AG04449 (cell line): ENCODE measurements at regions not wholly inside any gene's neighbourhood (a gene's known extent, or its start where the extent isn't known, plus 50 kb on each side); places are given as distances from the start of the nearest gene placed in this dataset.

ENCODE experiments used
- CTCF ChIA-PET: fragments of 350-600 bp; formaldehyde crosslinking; extraction: SDS; loops from one replicate; lab custom pipeline; 2021; ENCODE audit warnings: antibody characterized with exemption; lab: Yijun Ruan, JAX
- POLR2A ChIA-PET: fragments of 400-600, 350-600 bp; formaldehyde crosslinking; extraction: SDS; loops from one replicate; lab custom pipeline; 2020; ENCODE audit warnings: antibody characterized with exemption, inconsistent platforms; lab: Yijun Ruan, JAX
- DNase-seq: peaks from one replicate; pipeline ENCODE4 v3.0.0-alpha.2; 2010; ENCODE audit warnings: low read depth, low spot score
- H3K4me3 ChIP-seq: 2 replicates; pipeline ENCODE4 v1.5.1; 2011; ENCODE audit warnings: low read depth, mild to moderate bottlenecking, control low read depth, low read length
- TF ChIP-seq, protein P1 (sequence below): IDR thresholded peaks from one replicate; pipeline ENCODE4 v1.5.1; 2011; ENCODE audit warnings: mild to moderate bottlenecking, moderate library complexity, low read length, control low read depth, inconsistent platforms; ENCODE audit not compliant: insufficient read depth; ENCODE audit errors: missing control alignments

DNA sequence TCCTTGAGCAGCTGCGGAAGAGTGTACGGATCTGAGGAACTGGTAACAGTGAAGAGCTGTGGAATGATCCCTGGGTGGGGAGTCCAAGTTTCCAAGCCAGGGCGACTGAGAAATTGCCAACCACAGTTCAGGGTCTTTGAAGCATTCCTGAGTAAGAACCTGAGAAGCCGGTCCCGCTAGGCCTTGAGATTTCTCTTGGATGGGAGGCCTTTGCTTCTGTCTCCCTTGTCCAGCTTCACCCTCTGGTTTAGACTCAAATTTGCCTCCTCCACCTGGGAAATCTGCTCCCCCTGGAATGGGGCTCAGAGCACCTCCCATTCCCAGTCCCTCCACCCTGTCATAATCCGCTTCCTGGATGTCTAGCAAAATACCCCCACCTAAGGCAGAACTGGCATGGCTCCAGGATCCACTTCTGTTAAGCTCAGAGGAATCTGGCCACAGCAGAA lies 127.7 kb upstream of the DLG1 start:
- DNase-seq, result no peak
- H3K4me3 ChIP-seq, result no peak overlapping the region
- TF ChIP-seq, protein P1, sequence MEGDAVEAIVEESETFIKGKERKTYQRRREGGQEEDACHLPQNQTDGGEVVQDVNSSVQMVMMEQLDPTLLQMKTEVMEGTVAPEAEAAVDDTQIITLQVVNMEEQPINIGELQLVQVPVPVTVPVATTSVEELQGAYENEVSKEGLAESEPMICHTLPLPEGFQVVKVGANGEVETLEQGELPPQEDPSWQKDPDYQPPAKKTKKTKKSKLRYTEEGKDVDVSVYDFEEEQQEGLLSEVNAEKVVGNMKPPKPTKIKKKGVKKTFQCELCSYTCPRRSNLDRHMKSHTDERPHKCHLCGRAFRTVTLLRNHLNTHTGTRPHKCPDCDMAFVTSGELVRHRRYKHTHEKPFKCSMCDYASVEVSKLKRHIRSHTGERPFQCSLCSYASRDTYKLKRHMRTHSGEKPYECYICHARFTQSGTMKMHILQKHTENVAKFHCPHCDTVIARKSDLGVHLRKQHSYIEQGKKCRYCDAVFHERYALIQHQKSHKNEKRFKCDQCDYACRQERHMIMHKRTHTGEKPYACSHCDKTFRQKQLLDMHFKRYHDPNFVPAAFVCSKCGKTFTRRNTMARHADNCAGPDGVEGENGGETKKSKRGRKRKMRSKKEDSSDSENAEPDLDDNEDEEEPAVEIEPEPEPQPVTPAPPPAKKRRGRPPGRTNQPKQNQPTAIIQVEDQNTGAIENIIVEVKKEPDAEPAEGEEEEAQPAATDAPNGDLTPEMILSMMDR, result no peak
- ChIA-PET CTCF (interaction anchor here (0.9 to 1.5 kb wide), 2 partner anchors 169 to 202 kb away, joined by 4 read pairs; no protein-coding TSS in a partner anchor), POLR2A (no interaction called here)

DNA sequence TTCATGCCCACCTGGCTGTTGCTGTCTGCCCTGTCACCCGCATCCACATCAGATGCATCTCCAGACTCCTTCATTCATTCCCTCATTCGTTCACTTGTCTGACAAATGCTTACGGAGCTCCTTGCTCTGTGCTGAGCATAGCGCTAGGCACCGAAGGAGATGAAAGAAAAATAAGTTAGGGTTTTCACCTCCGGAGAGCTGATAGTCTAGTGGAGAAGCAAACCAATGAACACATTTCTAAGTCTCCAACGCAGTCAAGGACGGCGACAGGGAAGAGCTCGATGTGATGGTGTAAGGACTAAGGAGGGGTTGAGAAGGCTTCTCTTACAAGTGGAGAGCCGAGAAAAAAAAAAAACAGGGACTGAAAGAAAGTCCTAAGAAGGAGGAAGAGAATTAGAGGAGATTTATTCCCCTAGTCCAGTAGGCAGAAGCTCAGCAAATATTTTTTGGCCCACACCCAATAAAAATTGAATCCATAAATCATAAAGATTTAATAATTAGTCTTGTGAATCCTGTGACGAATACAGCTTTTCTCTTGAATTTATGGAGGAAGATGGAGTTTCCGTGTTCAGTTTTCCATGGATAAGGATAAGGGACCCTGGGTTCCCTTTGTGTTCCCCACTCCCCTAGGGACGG lies 127.2 kb upstream of the DLG1 start:
- CTCF ChIA-PET, result interaction anchor here (1.5 kb wide), 1 partner anchor 168 kb away, joined by 4 read pairs; no protein-coding TSS in a partner anchor
- no peak overlapping the region for H3K4me3 ChIP-seq
- DNase-seq, result no peak
- TF ChIP-seq, protein P1, result no peak
- POLR2A ChIA-PET, result no interaction called here

DNA sequence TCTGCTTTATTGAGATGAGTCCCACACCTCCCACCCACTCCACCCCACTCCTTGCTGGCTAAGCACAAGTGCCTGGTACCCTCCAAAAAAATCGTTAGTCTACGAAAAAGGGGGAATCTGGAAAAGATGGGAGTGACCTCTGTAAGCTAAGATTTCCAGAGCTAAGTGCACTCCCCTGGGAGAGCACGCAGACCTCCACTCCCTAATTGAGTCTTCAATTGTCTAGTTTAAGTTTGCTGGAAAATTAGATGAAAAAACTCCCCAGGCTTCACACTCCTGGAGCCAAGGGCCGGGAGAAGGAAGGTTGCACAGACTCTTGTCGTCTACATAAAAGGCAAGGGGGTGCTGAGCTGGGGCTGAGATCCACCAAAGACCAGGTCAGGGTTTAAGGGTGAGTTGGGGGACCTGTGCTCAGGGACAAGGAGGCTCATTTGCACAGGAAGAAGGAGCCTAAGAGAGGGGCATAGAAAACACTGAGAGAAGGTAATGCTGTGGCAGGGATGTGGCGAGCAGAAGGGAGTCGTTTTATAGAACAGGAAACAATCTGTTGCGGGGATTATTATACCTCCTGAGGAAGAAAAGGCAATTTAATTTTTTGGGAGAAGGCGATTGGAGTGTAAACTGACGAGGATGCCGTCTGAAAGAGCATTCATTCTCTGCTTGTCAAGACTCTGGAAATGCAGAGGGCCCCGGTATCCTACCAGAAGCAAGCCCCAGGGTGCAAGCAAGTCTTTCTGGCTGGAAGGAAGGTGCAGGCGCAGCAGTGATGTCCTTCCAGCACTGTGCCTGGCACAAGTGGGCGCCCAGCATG lies 126.5 kb upstream of the DLG1 start:
- TF ChIP-seq, protein P1, result no peak
- no peak overlapping the region for H3K4me3 ChIP-seq
- no peak for DNase-seq
- ChIA-PET CTCF (no interaction called here), POLR2A (no interaction called here)

DNA sequence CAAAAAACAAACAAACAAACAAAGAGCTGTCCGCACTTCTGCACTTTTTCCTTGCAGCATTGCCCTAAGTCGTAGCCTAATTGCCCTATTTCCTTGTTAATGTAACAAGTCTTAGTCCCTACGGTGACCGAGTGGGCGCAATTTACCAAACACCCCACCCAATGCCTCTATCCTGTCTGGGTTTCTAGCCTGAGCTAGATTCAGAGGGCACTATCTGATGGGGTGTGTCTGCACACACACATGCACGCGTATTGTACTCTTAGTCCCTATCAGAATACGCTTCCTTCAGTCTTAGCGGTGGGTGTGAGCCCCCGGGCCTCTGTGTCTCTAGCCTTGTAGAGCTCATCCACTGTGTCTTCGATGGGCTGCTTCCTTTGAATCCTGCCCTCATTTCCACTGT lies 125.9 kb upstream of the DLG1 start:
- H3K4me3 ChIP-seq, result no peak overlapping the region
- ChIA-PET POLR2A (no interaction called here), CTCF (interaction anchor here (1.5 kb wide), 1 partner anchor 30 kb away, joined by 4 read pairs; no protein-coding TSS in a partner anchor)
- DNase-seq, result no peak
- TF ChIP-seq, protein P1, result no peak

DNA sequence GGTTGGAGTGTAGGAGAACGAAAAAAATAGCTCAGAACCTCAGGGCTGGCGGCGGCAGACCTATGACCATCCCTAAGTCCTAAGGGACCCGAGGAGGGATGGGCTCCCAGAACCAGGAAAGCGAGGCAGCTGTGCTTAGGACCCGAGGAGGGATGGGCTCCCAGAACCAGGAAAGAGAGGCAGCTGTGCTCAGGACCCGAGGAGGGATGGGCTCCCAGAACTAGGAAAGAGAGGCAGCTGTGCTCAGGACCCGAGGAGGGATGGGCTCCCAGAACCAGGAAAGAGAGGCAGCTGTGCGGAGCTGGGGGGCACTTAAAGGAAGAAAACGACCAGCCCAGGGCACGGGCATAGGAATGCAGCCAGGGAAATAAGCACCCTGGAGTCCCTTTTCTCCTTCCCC lies 125.0 kb upstream of the DLG1 start:
- H3K4me3 ChIP-seq, result no peak overlapping the region
- TF ChIP-seq, protein P1, result no peak
- POLR2A ChIA-PET, result interaction anchor here (0.6 to 1.0 kb wide), 2 partner anchors 28 to 1595 kb away, joined by 3 read pairs; no protein-coding TSS in a partner anchor
- DNase-seq, result no peak
- CTCF ChIA-PET, result interaction anchor here (1.5 kb wide), 1 partner anchor 30 kb away, joined by 4 read pairs; no protein-coding TSS in a partner anchor

DNA sequence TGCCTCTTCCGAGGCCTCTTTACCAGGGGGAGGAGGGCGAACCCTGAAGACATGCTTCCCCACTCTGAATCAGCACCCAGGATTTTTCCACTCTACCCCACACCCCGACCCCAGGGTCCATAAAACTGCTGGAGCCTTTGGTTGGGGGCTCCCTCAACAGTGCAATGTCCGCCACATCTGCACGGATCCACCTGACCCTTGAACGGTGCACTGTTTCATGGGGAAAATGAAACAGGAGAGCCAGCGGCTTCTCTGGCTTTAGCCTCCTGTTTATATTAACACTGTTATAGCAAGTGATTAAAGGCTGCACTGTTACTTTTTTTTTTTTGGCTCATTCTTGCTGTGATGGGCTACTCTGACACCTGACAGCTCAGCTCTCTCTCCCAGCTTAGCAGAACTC lies 124.1 kb upstream of the DLG1 start:
- DNase-seq, result no peak
- TF ChIP-seq, protein P1, result no peak
- ChIA-PET CTCF (interaction anchor here (1.5 kb wide), 1 partner anchor 31 kb away, joined by 4 read pairs; no protein-coding TSS in a partner anchor), POLR2A (interaction anchor here (1.0 to 1.3 kb wide), 2 partner anchors 27 to 28 kb away, joined by 3 to 8 read pairs; no protein-coding TSS in a partner anchor)
- H3K4me3 ChIP-seq, result no peak overlapping the region
